ENCODE measurements at regions not wholly inside any gene's neighbourhood (a gene's known extent, or its start where the extent isn't known, plus 50 kb on each side); places are given as distances from the start of the nearest gene placed in this dataset.
"Not testable (repeated sequence)": the region's sequence is repeated elsewhere in the genome, so short reads cannot be mapped to it uniquely, and the experiment has no call there.

DNA sequence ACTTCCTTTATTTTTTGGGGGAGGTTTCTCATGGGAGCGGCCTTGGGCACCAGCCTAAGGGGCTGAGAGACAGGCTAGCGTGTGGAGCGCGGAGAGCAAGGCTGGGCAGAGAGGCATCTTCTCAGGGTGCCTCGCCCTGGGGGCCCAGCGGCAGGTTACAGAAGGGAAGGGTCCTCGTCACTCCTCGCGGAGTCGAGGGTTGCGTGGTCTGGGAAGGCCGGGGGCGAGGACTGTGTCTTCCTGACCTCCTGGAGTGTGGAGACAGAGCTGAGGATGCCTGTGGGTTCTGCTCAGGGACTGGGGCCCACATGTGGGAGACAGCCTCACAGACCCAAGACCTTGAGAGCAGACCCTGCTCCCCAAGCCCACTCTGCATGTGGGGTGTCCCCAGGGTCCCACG, 79.6 kb upstream of the LRPAP1 start:
- FAIRE-seq (no peak), DNase-seq (ENCODE audit: low spot score) (no peak), ATAC-seq (no peak)
- Histone ChIP-seq H3K79me2 (ENCODE audit: insufficient read depth, low read length) (no peaks in the 10 kb centered on the region), H3K9ac (ENCODE audit: insufficient read depth, low read depth, low read length) (no peak overlapping the region), H3K27ac (ENCODE audit: extremely low read length, insufficient read depth, low read length) (no peak overlapping the region), H4K20me1 (ENCODE audit: insufficient read depth, low read length) (no peaks in the 10 kb centered on the region), H3K9me3 (ENCODE audit: low read length) (no peaks in the 10 kb centered on the region), H3K4me2 (ENCODE audit: low read depth, low read length) (no peak overlapping the region), H3K36me3 (replicated peaks in 1 of 2; ENCODE audit: control insufficient read depth in 1 of 2, insufficient read depth in 2 of 2, low read length in 2 of 2) (no peaks in the 10 kb centered on the region), H3K4me1 (ENCODE audit: insufficient read depth, low read length) (peaks cover 12% of the 10 kb centered on the region), H3K27me3 (ENCODE audit: control insufficient read depth in 1 of 2, insufficient read depth in 2 of 2, low read length in 2 of 2) (no peaks in the 10 kb centered on the region; a peak in 1 of 5 replicates), H2AFZ (ENCODE audit: low read length) (no peak overlapping the region), H3K4me3 (replicated peaks in 1 of 3; ENCODE audit: insufficient read depth in 1 of 3, low read depth in 2 of 3, low read length in 3 of 3) (no peak overlapping the region)
- BruUV-seq (replicated peaks): no TSS peak
- intact Hi-C loops (cut with micrococcal nuclease; ENCODE audit: unreplicated experiment): no loop called here
- WGBS (ENCODE audit: low lambda C conversion rate): 53% methylated on average over 6 of the region's 14 CpGs
- ChIA-PET CTCF (ENCODE audit: low intra/inter-chr PET ratio, low total read pairs) (no interaction called here), POLR2A (no interaction called here)
- no peak for TF ChIP-seq RARA (CRISPR knock-in tag; IDR thresholded peaks at IDR 0.05)
- TF ChIP-seq ZNF431 (CRISPR knock-in tag; IDR thresholded peaks at IDR 0.05; ENCODE audit: borderline replicate concordance, low read depth): no peak
- TF ChIP-seq FOSL1 (CRISPR knock-in tag; IDR thresholded peaks at IDR 0.05; ENCODE audit: borderline replicate concordance): no peak
- in situ Hi-C loops (cut with HindIII; ENCODE audit: extremely low pct_ligation_motif_present, low pct_unique_long_range_greater_than_20kb): no loop called here

DNA sequence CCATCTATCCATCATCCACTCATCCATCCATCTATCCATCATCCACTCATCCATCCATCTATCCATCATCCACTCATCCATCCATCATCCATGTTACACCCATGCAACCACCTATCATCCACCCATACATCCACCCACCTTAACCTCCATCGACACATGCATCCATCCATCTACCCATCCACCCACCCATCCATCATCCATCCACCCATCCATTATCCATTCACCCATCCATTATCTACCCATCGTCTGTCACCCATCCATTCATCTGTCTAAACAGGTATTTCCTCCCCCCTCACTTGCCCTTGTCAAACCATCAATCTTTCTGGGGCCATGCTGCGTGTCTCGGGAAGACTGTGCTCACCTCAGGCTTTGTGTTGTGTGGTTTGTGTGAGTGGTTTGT, 78.6 kb upstream of the LRPAP1 start:
- CTCF ChIA-PET (ENCODE audit: low intra/inter-chr PET ratio, low total read pairs); intact Hi-C loops (cut with micrococcal nuclease; ENCODE audit: unreplicated experiment); H3K4me3 ChIP-seq (replicated peaks in 1 of 3; ENCODE audit: insufficient read depth in 1 of 3, low read depth in 2 of 3, low read length in 3 of 3); ATAC-seq; in situ Hi-C loops (cut with HindIII; ENCODE audit: extremely low pct_ligation_motif_present, low pct_unique_long_range_greater_than_20kb); H3K36me3 ChIP-seq (replicated peaks in 1 of 2; ENCODE audit: control insufficient read depth in 1 of 2, insufficient read depth in 2 of 2, low read length in 2 of 2); DNase-seq (ENCODE audit: low spot score); H3K79me2 ChIP-seq (ENCODE audit: insufficient read depth, low read length); H3K4me2 ChIP-seq (ENCODE audit: low read depth, low read length); H3K27ac ChIP-seq (ENCODE audit: extremely low read length, insufficient read depth, low read length); H3K9me3 ChIP-seq (ENCODE audit: low read length); H3K27me3 ChIP-seq (ENCODE audit: control insufficient read depth in 1 of 2, insufficient read depth in 2 of 2, low read length in 2 of 2); BruUV-seq (replicated peaks); H2AFZ ChIP-seq (ENCODE audit: low read length); H4K20me1 ChIP-seq (ENCODE audit: insufficient read depth, low read length); H3K9ac ChIP-seq (ENCODE audit: insufficient read depth, low read depth, low read length); FAIRE-seq; POLR2A ChIA-PET: not testable (repeated sequence)
- H3K4me1 ChIP-seq (ENCODE audit: insufficient read depth, low read length): peaks cover 12% of the 10 kb centered on the region
- WGBS (ENCODE audit: low lambda C conversion rate): 66% methylated on average over 4 of the region's 4 CpGs

DNA sequence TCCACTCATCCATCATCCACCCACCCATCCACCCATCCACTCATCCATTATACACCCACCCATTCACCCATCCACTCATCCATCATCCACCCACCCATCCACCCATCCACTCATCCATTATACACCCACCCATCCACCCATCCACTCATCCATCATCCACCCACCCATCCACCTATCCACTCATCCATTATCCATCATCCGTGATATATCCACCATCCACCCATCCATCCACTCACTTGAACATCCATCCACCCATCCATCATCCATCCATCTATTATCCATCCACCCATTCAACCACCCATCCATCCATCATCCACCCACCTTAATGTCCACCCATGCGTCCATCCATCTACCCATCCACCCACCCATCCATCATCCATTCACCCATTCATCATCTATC, 77.7 kb upstream of the LRPAP1 start:
- BruUV-seq (replicated peaks); ATAC-seq; H3K27me3 ChIP-seq (ENCODE audit: control insufficient read depth in 1 of 2, insufficient read depth in 2 of 2, low read length in 2 of 2); H3K36me3 ChIP-seq (replicated peaks in 1 of 2; ENCODE audit: control insufficient read depth in 1 of 2, insufficient read depth in 2 of 2, low read length in 2 of 2); H4K20me1 ChIP-seq (ENCODE audit: insufficient read depth, low read length); DNase-seq (ENCODE audit: low spot score); FAIRE-seq; H3K79me2 ChIP-seq (ENCODE audit: insufficient read depth, low read length); POLR2A ChIA-PET; H3K9me3 ChIP-seq (ENCODE audit: low read length); H3K4me2 ChIP-seq (ENCODE audit: low read depth, low read length); H2AFZ ChIP-seq (ENCODE audit: low read length); intact Hi-C loops (cut with micrococcal nuclease; ENCODE audit: unreplicated experiment); H3K27ac ChIP-seq (ENCODE audit: extremely low read length, insufficient read depth, low read length); CTCF ChIA-PET (ENCODE audit: low intra/inter-chr PET ratio, low total read pairs); H3K4me3 ChIP-seq (replicated peaks in 1 of 3; ENCODE audit: insufficient read depth in 1 of 3, low read depth in 2 of 3, low read length in 3 of 3); in situ Hi-C loops (cut with HindIII; ENCODE audit: extremely low pct_ligation_motif_present, low pct_unique_long_range_greater_than_20kb); H3K9ac ChIP-seq (ENCODE audit: insufficient read depth, low read depth, low read length): not testable (repeated sequence)
- 45% methylated on average over 2 of the region's 2 CpGs for WGBS (ENCODE audit: low lambda C conversion rate)
- H3K4me1 ChIP-seq (ENCODE audit: insufficient read depth, low read length): peaks cover 12% of the 10 kb centered on the region
